Activated T-helper 1 cell treated with anti-CD3 and anti-CD28 coated beads, Interleukin-2, amount 50 U/mL, for 16 hours (primary cell): ENCODE measurements at regions not wholly inside any gene's neighbourhood (a gene's known extent, or its start where the extent isn't known, plus 50 kb on each side); places are given as distances from the start of the nearest gene placed in this dataset.

Experiments
- DNase-seq, 2 donors: peaks; one replicate each; pipeline ENCODE4 v3.0.0-alpha.2; 2020; ENCODE audit warnings: low read depth in 1 of 2, low spot score in 1 of 2

DNA sequence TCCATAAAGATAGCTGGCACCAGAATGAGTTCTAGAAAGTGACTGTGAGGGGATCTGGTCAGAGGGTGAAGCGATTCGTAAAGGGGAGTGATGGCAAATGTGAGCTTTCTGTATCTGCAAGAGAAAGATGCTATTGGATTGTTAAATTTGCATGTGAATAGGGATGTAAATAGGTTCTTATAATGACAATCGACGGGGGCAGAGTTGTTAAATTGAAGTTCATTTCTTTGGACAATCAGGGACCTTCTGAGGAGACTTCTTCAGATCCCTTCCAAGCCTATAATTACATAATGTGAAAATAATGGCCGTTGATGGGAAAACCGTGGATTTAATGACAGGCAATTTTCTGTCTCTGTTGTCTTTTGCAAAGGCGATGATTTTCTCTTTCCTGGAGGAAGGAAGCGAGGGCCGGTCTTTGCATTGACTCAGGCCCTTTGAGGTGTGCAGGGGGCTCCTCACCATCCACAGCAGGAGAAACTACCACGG, 52.2 kb upstream of the TMEM18 start:
- no peak for DNase-seq

DNA sequence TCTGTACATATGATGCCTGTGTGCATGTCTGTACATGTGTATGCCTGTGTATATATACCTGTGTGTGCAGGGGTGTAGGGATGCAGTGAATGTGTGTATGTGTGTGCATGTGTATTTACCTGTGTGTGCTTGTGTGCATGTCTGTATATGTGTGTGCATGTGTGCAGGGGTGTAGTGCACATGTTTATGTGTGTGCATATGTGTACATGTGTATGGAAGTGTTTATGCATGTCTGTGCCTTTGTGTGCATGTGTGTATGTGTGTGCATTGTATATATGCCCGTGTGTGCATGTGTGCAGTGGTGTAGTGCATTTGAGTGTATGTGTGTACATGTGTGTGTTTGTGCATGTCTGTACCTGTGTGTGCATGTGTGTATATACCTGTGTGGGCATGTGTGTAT, 51.0 kb upstream of the TMEM18 start:
- no peak for DNase-seq

DNA sequence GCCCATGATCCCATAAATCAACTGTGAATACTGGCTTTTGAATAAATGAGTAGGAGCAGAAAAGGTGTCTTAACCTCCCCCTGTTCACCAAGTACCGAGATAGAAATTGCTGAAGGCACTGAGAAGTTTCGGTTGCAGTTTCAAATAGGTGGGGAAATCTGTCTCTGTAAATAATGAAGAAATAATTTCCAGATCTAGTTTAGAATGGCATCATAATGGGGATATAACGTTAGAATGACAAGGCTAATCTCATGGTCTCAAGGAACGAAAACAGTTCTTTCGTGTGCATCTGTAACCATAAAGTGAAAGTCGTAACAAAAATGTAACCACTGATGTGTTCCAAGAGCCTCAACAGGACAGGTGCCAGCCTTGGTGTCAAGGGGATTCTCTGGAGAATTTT, 49.9 kb upstream of the TMEM18 start:
- DNase-seq = no peak
